C4-2B (cell line): ENCODE measurements at regions not wholly inside any gene's neighbourhood (a gene's known extent, or its start where the extent isn't known, plus 50 kb on each side); places are given as distances from the start of the nearest gene placed in this dataset.

Experiments used
- H3K27ac ChIP-seq: fragments of 450-650 bp; 2 replicates; pipeline ENCODE4 v1.5.1; 2017
- CTCF ChIP-seq: fragments of 450-650 bp; conservative IDR thresholded peaks from 2 replicates; pipeline ENCODE4 v1.5.1; 2017; ENCODE audit warnings: mild to moderate bottlenecking
- ZFX ChIP-seq: fragments of 450-650 bp; IDR thresholded peaks from 2 replicates; pipeline ENCODE4 v1.6.1; 2017

DNA sequence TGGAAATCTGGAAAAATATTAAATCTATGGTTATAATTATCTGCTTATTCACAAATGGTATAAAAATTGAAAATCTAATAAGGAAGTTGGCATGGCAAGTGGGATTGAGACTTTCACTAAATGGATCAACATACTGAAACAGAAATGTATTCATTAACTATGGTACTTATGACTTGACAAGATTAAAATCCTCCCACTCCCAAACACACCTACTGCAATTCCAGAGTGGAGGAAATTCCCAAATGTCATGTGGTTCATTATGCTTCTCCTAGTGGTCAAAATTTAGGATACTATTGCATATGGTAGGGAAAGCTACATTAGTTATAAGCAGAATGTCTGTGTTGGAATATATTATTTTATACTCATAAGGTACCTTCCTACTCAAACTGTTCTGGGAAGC lies 265.3 kb upstream of the PRICKLE1 start:
- no peak for TF ChIP-seq ZFX
- no peak for TF ChIP-seq CTCF
- no peak overlapping the region for H3K27ac ChIP-seq

DNA sequence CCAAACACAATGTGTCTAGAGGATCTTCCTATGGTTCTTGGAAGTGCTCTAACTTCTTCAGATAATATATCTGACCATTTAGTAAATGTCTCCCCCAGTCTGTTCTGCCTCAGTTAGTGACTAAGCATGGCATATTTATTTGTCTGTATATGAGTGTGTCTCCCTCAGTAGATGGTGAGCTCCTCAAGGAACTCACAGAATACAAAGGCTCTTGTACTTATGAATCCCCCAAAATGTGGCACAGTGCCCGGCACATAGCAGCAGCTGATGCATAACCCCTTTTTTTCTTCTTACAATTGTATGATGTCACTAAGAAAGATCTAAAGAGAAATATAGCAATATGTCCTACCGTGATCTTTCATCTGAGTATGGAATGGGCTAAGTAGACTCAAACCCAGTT lies 264.7 kb upstream of the PRICKLE1 start:
- no peak overlapping the region for H3K27ac ChIP-seq
- TF ChIP-seq ZFX: no peak
- TF ChIP-seq CTCF: no peak

DNA sequence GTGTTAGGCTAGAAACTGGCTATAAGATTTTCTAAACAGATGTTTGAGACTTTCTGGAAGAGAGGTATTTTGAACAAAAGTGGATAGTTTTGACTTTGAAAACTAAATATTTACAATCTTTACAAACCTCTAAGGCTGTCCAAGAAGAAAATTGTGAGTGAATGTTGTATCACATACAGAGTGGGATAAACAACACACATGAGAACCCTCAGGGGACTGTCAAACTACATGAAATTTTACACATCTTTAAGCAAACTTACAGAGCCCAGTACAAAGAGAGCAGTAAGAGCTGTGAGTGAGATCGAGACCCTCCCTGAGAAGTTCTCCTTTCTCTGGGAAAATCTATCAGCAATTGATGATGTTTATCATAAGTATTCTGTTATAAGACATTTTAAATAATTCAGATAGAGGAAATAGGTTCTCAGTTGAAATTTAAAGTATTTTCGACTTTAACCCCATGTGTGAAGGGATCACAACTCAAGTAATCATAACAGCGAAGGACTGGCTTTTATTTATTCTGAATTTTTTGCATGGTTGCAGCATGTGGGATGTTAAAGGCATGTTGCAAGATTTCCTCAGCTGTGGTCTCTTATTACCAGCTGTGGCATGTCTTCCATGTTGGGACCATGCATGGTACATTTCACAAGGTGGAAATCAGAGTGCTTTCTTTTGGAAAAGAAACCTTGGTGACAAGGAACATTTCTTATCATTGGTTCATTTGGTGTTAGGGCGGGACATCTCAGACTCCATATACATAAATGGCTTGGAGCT lies 264.0 kb upstream of the PRICKLE1 start:
- TF ChIP-seq CTCF: no peak
- no peak for TF ChIP-seq ZFX
- H3K27ac ChIP-seq: no peak overlapping the region

DNA sequence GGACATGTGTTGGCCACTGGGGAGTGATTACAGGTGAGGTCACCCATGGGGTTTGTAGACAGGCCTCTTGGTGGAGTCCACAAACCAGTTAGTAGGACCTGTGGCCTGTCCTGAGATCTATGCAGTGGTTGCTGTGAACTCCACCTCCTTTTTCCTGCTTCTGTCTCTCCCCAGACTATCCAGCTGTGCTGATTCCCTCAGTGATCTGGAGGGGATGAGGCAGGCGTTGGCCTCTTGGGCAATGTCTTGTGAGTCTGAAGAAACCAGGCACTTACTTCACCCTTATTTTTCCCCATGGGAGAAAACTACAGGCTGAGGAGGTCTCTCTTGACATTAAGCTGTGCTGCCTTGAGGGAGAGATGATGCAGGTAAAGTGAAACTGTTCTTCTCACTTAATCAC lies 257.2 kb upstream of the PRICKLE1 start:
- TF ChIP-seq ZFX: peak; percentile 9; the same call in 1 of the 2 replicates
- TF ChIP-seq CTCF: no peak
- H3K27ac ChIP-seq: no peak overlapping the region

DNA sequence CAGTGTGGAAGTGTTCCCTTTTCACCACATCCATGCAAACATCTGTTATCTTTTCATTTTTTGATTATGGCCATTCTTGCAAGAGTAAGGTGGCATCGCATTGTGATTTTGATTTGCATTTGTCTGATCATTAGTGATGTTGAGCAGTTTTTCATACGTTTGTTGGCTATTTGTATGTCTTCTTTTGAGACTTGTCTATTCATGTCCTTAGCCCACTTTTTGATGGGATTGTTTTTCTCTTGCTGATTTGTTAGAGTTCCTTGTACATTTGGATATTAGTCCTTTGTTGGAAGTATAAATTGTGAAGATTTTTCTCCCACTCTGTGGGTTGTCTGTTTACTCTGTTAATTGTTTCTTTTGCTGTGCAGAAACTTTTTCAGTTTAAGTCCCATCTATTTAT lies 244.5 kb upstream of the PRICKLE1 start:
- TF ChIP-seq CTCF (no peak), ZFX (no peak)
- no peak overlapping the region for H3K27ac ChIP-seq

DNA sequence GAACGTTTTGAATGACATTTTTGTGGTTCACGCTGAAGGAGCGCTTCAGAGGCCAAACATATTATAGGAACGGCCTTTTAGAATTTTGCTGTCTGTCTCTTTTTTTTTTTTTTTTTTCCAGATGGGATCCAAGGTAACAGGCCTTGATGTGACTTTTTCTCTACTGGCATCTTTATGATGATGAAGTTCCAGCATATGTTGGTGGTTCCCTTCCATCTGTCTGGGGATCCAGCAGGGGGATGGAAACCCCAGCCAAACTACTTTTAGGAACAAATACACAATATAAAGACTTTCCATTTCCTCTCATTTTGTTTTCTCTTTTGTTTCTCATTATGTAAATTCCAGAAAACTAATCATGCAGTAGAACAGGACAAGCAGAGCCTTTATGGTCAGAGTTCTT lies 239.3 kb upstream of the PRICKLE1 start:
- H3K27ac ChIP-seq: no peak overlapping the region
- TF ChIP-seq ZFX: no peak
- TF ChIP-seq CTCF: no peak

GRCh38 chr12:42824327-42824726 lies 234.8 kb upstream of the PRICKLE1 start:
- no peak overlapping the region for H3K27ac ChIP-seq
- TF ChIP-seq CTCF (no peak), ZFX (no peak)
